SK-N-SH (cell line): ENCODE measurements at regions not wholly inside any gene's neighbourhood (a gene's known extent, or its start where the extent isn't known, plus 50 kb on each side); places are given as distances from the start of the nearest gene placed in this dataset.

Experiments
- CTCF ChIA-PET: fragments of 300-600, 350-600 bp; formaldehyde crosslinking; extraction: SDS; loops from one replicate; lab custom pipeline; 2021; lab: Yijun Ruan, JAX
- POLR2A ChIA-PET: fragments of 350-600 bp; sonication (Branson Sonifier 250); formaldehyde crosslinking; extraction: SDS; loops from one replicate; lab custom pipeline; 2020; ENCODE audit warnings: antibody characterized with exemption, inconsistent platforms; lab: Yijun Ruan, JAX
- DNase-seq: peaks from one replicate; pipeline ENCODE4 v3.0.0; 2012
- H2AFZ ChIP-seq: fragments of 200-600 bp; sonication (generic); 2 replicates; pipeline ENCODE4 v1.8.1; 2016; ENCODE audit warnings: antibody characterized with exemption, mild to moderate bottlenecking, low read depth
- H3F3A ChIP-seq: fragments of 200-600 bp; sonication (generic); replicated peaks from 2 replicates; pipeline ENCODE3; 2016; ENCODE audit warnings: antibody characterized with exemption, mild to moderate bottlenecking; ENCODE audit not compliant: insufficient read depth
- H3K27ac ChIP-seq, 2 experiments: fragments of 200-500 bp in 1 of 2; fragments of 200-600 bp in 1 of 2; sonication (Bioruptor generic) in 1 of 2; sonication (generic), shearing (Covaris generic) in 1 of 2; 2 replicates each; pipeline versions ENCODE4 v1.5.1 to v1.6.1; 2014 to 2016; ENCODE audit warnings: low read depth in 2 of 2, inconsistent platforms in 1 of 2, low read length in 1 of 2, mild to moderate bottlenecking in 1 of 2, mixed read lengths in 1 of 2
- H3K27me3 ChIP-seq: fragments of 200-600 bp; sonication (generic), shearing (Covaris generic); 2 replicates; pipeline ENCODE4 v1.6.1; 2016; ENCODE audit warnings: mixed run types; ENCODE audit not compliant: insufficient read depth
- H3K36me3 ChIP-seq, 2 experiments: fragments of 200-500 bp in 1 of 2; fragments of 200-600 bp in 1 of 2; sonication (Bioruptor generic) in 1 of 2; sonication (generic) in 1 of 2; replicated peaks in 1 of 2; 2 replicates each; pipeline versions ENCODE3 to v1.5.1; 2014 to 2016; ENCODE audit warnings: low read length in 1 of 2, mild to moderate bottlenecking in 1 of 2; ENCODE audit not compliant: insufficient read depth in 2 of 2, control insufficient read depth in 1 of 2
- H3K4me1 ChIP-seq, 2 experiments: fragments of 200-500 bp in 1 of 2; fragments of 200-600 bp in 1 of 2; sonication (Bioruptor generic) in 1 of 2; sonication (generic), shearing (Covaris generic) in 1 of 2; 2 replicates each; pipeline versions ENCODE4 v1.5.1 to v1.6.1; 2014 to 2016; ENCODE audit warnings: low read depth in 1 of 2, low read length in 1 of 2, mixed run types in 1 of 2; ENCODE audit not compliant: insufficient read depth in 2 of 2, control insufficient read depth in 1 of 2
- H3K4me2 ChIP-seq: fragments of 200-600 bp; sonication (generic), shearing (Covaris generic); 2 replicates; pipeline ENCODE4 v1.6.1; 2017; ENCODE audit warnings: mixed run types
- H3K4me3 ChIP-seq, 2 experiments: fragments of 200-500 bp in 1 of 2; fragments of 200-600 bp in 1 of 2; sonication (Bioruptor generic) in 1 of 2; sonication (generic), shearing (Covaris generic) in 1 of 2; 2 replicates each; pipeline versions ENCODE4 v1.5.1 to v1.8.1; 2014 to 2016; ENCODE audit warnings: low read depth in 2 of 2, inconsistent platforms in 1 of 2, low read length in 1 of 2, mild to moderate bottlenecking in 1 of 2, mixed read lengths in 1 of 2, moderate library complexity in 1 of 2
- H3K79me2 ChIP-seq: fragments of 200-600 bp; sonication (generic); 2 replicates; pipeline ENCODE4 v1.8.1; 2017; ENCODE audit warnings: mild to moderate bottlenecking; ENCODE audit not compliant: insufficient read depth
- H3K9ac ChIP-seq: fragments of 200-600 bp; sonication (generic); 2 replicates; pipeline ENCODE4 v1.6.1; 2017; ENCODE audit warnings: mixed run types
- H3K9me2 ChIP-seq: fragments of 200-600 bp; sonication (generic); 2 replicates; pipeline ENCODE4 v1.6.1; 2017; ENCODE audit warnings: mixed run types
- H3K9me3 ChIP-seq: fragments of 200-600 bp; sonication (generic); 2 replicates; pipeline ENCODE4 v1.6.1; 2017; ENCODE audit warnings: mixed run types, mild to moderate bottlenecking, moderate library complexity
- H4K20me1 ChIP-seq: fragments of 200-600 bp; sonication (generic); 2 replicates; pipeline ENCODE4 v1.6.1; 2017; ENCODE audit warnings: mild to moderate bottlenecking, mixed run types; ENCODE audit not compliant: insufficient read depth
- CTCF ChIP-seq: fragments of 200-600 bp; sonication (generic); IDR thresholded peaks from 2 replicates; pipeline ENCODE4 v1.6.1; 2017; ENCODE audit warnings: antibody characterized with exemption, mild to moderate bottlenecking, moderate library complexity
- ELF1 ChIP-seq: IDR thresholded peaks from 2 replicates; pipeline ENCODE4 v1.4.0; 2012
- EZH2phosphoT487 ChIP-seq: fragments of 200-600 bp; sonication (generic); IDR thresholded peaks from 2 replicates; pipeline ENCODE4 v1.6.1; 2017; ENCODE audit warnings: low read depth, mixed run types, mild to moderate bottlenecking, antibody characterized with exemption, moderate library complexity, borderline replicate concordance
- FOSL2 ChIP-seq: IDR thresholded peaks from 2 replicates; pipeline ENCODE4 v1.4.0; 2012; ENCODE audit warnings: low read depth, mild to moderate bottlenecking, moderate library complexity, borderline replicate concordance
- FOXJ3 ChIP-seq: sonication (generic); formaldehyde crosslinking; IDR thresholded peaks from 2 replicates; pipeline ENCODE4 v1.5.1; 2020; ENCODE audit warnings: mild to moderate bottlenecking, missing genetic modification reagents
- NFIC ChIP-seq: IDR thresholded peaks from 2 replicates; pipeline ENCODE4 v1.4.0; 2012; ENCODE audit warnings: borderline replicate concordance
- RAD21 ChIP-seq: IDR thresholded peaks from 2 replicates; pipeline ENCODE4 v1.6.1; 2012; ENCODE audit warnings: mild to moderate bottlenecking, low read length
- RFX5 ChIP-seq: IDR thresholded peaks from 2 replicates; pipeline ENCODE4 v1.6.1; 2012; ENCODE audit warnings: mild to moderate bottlenecking, improper control_type of control experiment, low read length
- SMC3 ChIP-seq: IDR thresholded peaks from 2 replicates; pipeline ENCODE4 v1.6.1; 2012; ENCODE audit warnings: low read depth, low read length, improper control_type of control experiment
- TAF1 ChIP-seq: IDR thresholded peaks from 2 replicates; pipeline ENCODE4 v1.6.1; 2012; ENCODE audit warnings: low read depth, mild to moderate bottlenecking, low read length, moderate library complexity, borderline replicate concordance
- TEAD4 ChIP-seq: IDR thresholded peaks from 2 replicates; pipeline ENCODE4 v1.4.0; 2012; ENCODE audit warnings: mild to moderate bottlenecking, borderline replicate concordance; ENCODE audit not compliant: insufficient read depth
- WGBS: methylation state at CpG from one replicate; pipeline ENCODE4 v1.1.6; 2017; ENCODE audit warnings: low lambda C conversion rate; 5-methylcytosine and 5-hydroxymethylcytosine counted together
- TF ChIP-seq, protein P1 (sequence below): IDR thresholded peaks from 2 replicates; pipeline ENCODE4 v1.4.0; 2012; ENCODE audit warnings: low read depth, borderline replicate concordance
- TF ChIP-seq, protein P2 (sequence below): IDR thresholded peaks from 2 replicates; pipeline ENCODE4 v1.4.0; 2012; ENCODE audit warnings: low read depth, borderline replicate concordance

- TF ChIP-seq CTCF (no peak), ELF1 (no peak), RFX5 (no peak)
- TF ChIP-seq, protein P1, sequence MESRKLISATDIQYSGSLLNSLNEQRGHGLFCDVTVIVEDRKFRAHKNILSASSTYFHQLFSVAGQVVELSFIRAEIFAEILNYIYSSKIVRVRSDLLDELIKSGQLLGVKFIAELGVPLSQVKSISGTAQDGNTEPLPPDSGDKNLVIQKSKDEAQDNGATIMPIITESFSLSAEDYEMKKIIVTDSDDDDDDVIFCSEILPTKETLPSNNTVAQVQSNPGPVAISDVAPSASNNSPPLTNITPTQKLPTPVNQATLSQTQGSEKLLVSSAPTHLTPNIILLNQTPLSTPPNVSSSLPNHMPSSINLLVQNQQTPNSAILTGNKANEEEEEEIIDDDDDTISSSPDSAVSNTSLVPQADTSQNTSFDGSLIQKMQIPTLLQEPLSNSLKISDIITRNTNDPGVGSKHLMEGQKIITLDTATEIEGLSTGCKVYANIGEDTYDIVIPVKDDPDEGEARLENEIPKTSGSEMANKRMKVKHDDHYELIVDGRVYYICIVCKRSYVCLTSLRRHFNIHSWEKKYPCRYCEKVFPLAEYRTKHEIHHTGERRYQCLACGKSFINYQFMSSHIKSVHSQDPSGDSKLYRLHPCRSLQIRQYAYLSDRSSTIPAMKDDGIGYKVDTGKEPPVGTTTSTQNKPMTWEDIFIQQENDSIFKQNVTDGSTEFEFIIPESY = no peak
- TF ChIP-seq, protein P2, sequence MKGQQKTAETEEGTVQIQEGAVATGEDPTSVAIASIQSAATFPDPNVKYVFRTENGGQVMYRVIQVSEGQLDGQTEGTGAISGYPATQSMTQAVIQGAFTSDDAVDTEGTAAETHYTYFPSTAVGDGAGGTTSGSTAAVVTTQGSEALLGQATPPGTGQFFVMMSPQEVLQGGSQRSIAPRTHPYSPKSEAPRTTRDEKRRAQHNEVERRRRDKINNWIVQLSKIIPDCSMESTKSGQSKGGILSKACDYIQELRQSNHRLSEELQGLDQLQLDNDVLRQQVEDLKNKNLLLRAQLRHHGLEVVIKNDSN = no peak
Measured at GRCh38 chr3:154657218-154657617, 227.2 kb upstream of the GPR149 start (continued).

- H3K9me3 ChIP-seq = no peaks in the 10 kb centered on the region
- TF ChIP-seq FOXJ3 (CRISPR knock-in tag) = no peak
- no peak for TF ChIP-seq EZH2phosphoT487
- no peak for TF ChIP-seq NFIC
- no peak for TF ChIP-seq SMC3
- TF ChIP-seq ELF1 = no peak
- no peak for TF ChIP-seq FOSL2
- no peak for TF ChIP-seq TAF1
- TF ChIP-seq, protein P1 = no peak
- no peak for TF ChIP-seq TEAD4
- TF ChIP-seq, protein P2 = no peak
- no peak for TF ChIP-seq RAD21
- H3K79me2 ChIP-seq = no peaks in the 10 kb centered on the region
- no peak for DNase-seq
- 27% methylated on average over 3 of the region's 3 CpGs for WGBS
- no peaks in the 10 kb centered on the region for H3K36me3 ChIP-seq
- H3K27ac ChIP-seq = no peak overlapping the region
- no peaks in the 10 kb centered on the region for H3K4me1 ChIP-seq
- H3K27me3 ChIP-seq = no peaks in the 10 kb centered on the region
- CTCF ChIA-PET = no interaction called here
- H2AFZ ChIP-seq = no peak overlapping the region
- H3K4me2 ChIP-seq = no peak overlapping the region
- H3K9me2 ChIP-seq = no peaks in the 10 kb centered on the region
- H3K9ac ChIP-seq = no peak overlapping the region
- POLR2A ChIA-PET = no interaction called here
- no peaks in the 10 kb centered on the region for H3F3A ChIP-seq
- no peak overlapping the region for H3K4me3 ChIP-seq
- H4K20me1 ChIP-seq = no peaks in the 10 kb centered on the region
Measured at GRCh38 chr3:154656486-154656885, 226.5 kb upstream of the GPR149 start.
